ENCODE measurements at regions not wholly inside any gene's neighbourhood (a gene's known extent, or its start where the extent isn't known, plus 50 kb on each side); places are given as distances from the start of the nearest gene placed in this dataset.
"Not testable (repeated sequence)": the region's sequence is repeated elsewhere in the genome, so short reads cannot be mapped to it uniquely, and the experiment has no call there.

- Histone ChIP-seq H3K9me3 (no peaks in the 10 kb centered on the region), H3K27ac (no peak overlapping the region), H3K4me1 (no peaks in the 10 kb centered on the region), H3K4me3 (no peak overlapping the region), H3K4me2 (no peak overlapping the region)
- POLR2A ChIA-PET = no interaction called here
- FAIRE-seq (no peak), DNase-seq (ENCODE audit: low read depth in 1 of 2, low spot score in 1 of 2) (no peak), ATAC-seq (no peak)
- TF ChIP-seq ZSCAN20 (CRISPR knock-in tag; IDR thresholded peaks at IDR 0.05) (no peak), HEYL (CRISPR knock-in tag; IDR thresholded peaks at IDR 0.05) (no peak), EHF (CRISPR knock-in tag; IDR thresholded peaks at IDR 0.05) (no peak), BHLHE40 (IDR thresholded peaks at IDR 0.05; ENCODE audit: low read depth, low read length) (no peak), FOSL2 (IDR thresholded peaks at IDR 0.05) (no peak), FOSL2 (CRISPR knock-in tag; IDR thresholded peaks at IDR 0.05) (no peak), JUNB (IDR thresholded peaks at IDR 0.05) (no peak), MAFK (IDR thresholded peaks at IDR 0.05; ENCODE audit: partially characterized antibody) (no peak), CBX2 (IDR thresholded peaks at IDR 0.05; ENCODE audit: borderline replicate concordance, low read depth) (no peak), GATA3 (IDR thresholded peaks at IDR 0.05; ENCODE audit: borderline replicate concordance) (no peak), MAZ (IDR thresholded peaks at IDR 0.05; ENCODE audit: borderline replicate concordance, low read depth, low read length) (no peak), CTCF (IDR thresholded peaks at IDR 0.05) (no peak), E2F6 (IDR thresholded peaks at IDR 0.05; ENCODE audit: borderline replicate concordance, low read depth) (no peak), MYC (IDR thresholded peaks at IDR 0.05; ENCODE audit: borderline replicate concordance, low read length) (no peak)
- WGBS (ENCODE audit: missing lambda C conversion rate) = 1% methylated on average over 3 of the region's 3 CpGs
- CTCF ChIA-PET = interaction anchor here (0.8 to 9.2 kb wide), 2 partner anchors 12 to 33 kb away, joined by 4 to 82 read pairs; no protein-coding TSS in a partner anchor
Observed at GRCh38 chr11:36736103-36736502, 138.1 kb upstream of the RAG2 start.

- H3K4me3 ChIP-seq; FAIRE-seq; POLR2A ChIA-PET; H3K27ac ChIP-seq; H3K4me2 ChIP-seq; H3K9me3 ChIP-seq; ATAC-seq; DNase-seq (ENCODE audit: low read depth in 1 of 2, low spot score in 1 of 2); H3K4me1 ChIP-seq: not testable (repeated sequence)
- 35% methylated on average over 10 of the region's 10 CpGs for WGBS (ENCODE audit: missing lambda C conversion rate)
- CTCF ChIA-PET = interaction anchor here (1.3 to 9.2 kb wide), 2 partner anchors 14 to 32 kb away, joined by 3 to 82 read pairs; no protein-coding TSS in a partner anchor
Observed at GRCh38 chr11:36733721-36734120, 135.7 kb upstream of the RAG2 start.

GRCh38 chr11:36730761-36731160 is 132.7 kb upstream of the RAG2 start:
- ChIA-PET POLR2A (no interaction called here), CTCF (interaction anchor here (1.6 to 2.7 kb wide), 3 partner anchors 16 to 166 kb away, joined by 4 to 22 read pairs (median 6); no protein-coding TSS in a partner anchor)
- FAIRE-seq = no peak
- no peak overlapping the region for H3K4me3 ChIP-seq
- no peak overlapping the region for H3K4me2 ChIP-seq
- no peak overlapping the region for H3K27ac ChIP-seq
- no peak for DNase-seq (ENCODE audit: low read depth in 1 of 2, low spot score in 1 of 2)
- ATAC-seq = no peak
- H3K4me1 ChIP-seq = no peaks in the 10 kb centered on the region
- TF ChIP-seq GATA3 (IDR thresholded peaks at IDR 0.05; ENCODE audit: borderline replicate concordance) = no peak
- no peak for TF ChIP-seq ATOH8 (CRISPR knock-in tag; IDR thresholded peaks at IDR 0.05; ENCODE audit: low read depth)
- TF ChIP-seq HES2 (IDR thresholded peaks at IDR 0.05) = no peak
- no peak for TF ChIP-seq HMGXB4 (CRISPR knock-in tag; IDR thresholded peaks at IDR 0.05; ENCODE audit: borderline replicate concordance)
- TF ChIP-seq NPAS2 (CRISPR knock-in tag; IDR thresholded peaks at IDR 0.05; ENCODE audit: borderline replicate concordance) = no peak
- TF ChIP-seq RCOR1 (IDR thresholded peaks at IDR 0.05; ENCODE audit: low read depth, low read length) = no peak
- TF ChIP-seq FOSB (CRISPR knock-in tag; IDR thresholded peaks at IDR 0.05) = no peak
- TF ChIP-seq CHD4 (IDR thresholded peaks at IDR 0.05; ENCODE audit: borderline replicate concordance) = no peak
- no peak for TF ChIP-seq NR3C1 (IDR thresholded peaks at IDR 0.05)
- TF ChIP-seq KDM5A (IDR thresholded peaks at IDR 0.05) = no peak
- no peak for TF ChIP-seq KDM1A (IDR thresholded peaks at IDR 0.05; ENCODE audit: low read depth)
- no peak for TF ChIP-seq ZC3H11A (IDR thresholded peaks at IDR 0.05)
- TF ChIP-seq PBX3 (IDR thresholded peaks at IDR 0.05) = no peak
- no peak for TF ChIP-seq CBX2 (IDR thresholded peaks at IDR 0.05; ENCODE audit: borderline replicate concordance, low read depth)
- no peaks in the 10 kb centered on the region for H3K9me3 ChIP-seq
- WGBS (ENCODE audit: missing lambda C conversion rate) = 0% methylated on average over 2 of the region's 2 CpGs
